Stimulated activated CD4-positive, alpha-beta T cell treated with anti-CD3 and anti-CD28 coated beads, Interleukin-15, amount 100 ng/mL, for 48 hours (primary cell): ENCODE measurements at regions not wholly inside any gene's neighbourhood (a gene's known extent, or its start where the extent isn't known, plus 50 kb on each side); places are given as distances from the start of the nearest gene placed in this dataset.
"Not testable (repeated sequence)": the region's sequence is repeated elsewhere in the genome, so short reads cannot be mapped to it uniquely, and the experiment has no call there.

ENCODE experiments used
- DNase-seq, 2 donors: peaks; one replicate each; pipeline ENCODE4 v3.0.0-alpha.2; 2020; ENCODE audit warnings: low read depth in 2 of 2

DNA sequence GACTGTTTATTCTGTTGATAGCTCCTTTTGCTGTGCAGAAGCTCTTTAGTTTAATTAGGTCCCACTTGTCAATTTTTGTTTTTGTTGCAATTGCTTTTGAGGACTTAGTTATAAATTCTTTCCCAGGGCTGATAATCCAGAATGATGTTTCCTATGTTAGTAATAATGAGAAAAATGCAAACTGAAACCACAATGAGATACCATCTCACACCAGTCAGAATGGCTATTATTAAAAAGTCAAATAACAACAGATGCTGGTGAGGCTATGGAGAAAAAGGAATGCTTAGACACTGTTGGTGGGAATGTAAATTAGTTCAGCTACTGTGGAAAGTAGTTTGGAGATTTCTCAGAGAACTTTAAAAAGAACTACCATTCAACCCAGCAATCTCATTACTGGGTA, 793.0 kb downstream of the EPHA4 start:
- not testable (repeated sequence) for DNase-seq

GRCh38 chr2:220779511-220779910, 792.6 kb downstream of the EPHA4 start:
- no peak for DNase-seq

- no peak for DNase-seq
These were observed 792.2 kb downstream of the EPHA4 start for GRCh38 chr2:220779931-220780330.

DNA sequence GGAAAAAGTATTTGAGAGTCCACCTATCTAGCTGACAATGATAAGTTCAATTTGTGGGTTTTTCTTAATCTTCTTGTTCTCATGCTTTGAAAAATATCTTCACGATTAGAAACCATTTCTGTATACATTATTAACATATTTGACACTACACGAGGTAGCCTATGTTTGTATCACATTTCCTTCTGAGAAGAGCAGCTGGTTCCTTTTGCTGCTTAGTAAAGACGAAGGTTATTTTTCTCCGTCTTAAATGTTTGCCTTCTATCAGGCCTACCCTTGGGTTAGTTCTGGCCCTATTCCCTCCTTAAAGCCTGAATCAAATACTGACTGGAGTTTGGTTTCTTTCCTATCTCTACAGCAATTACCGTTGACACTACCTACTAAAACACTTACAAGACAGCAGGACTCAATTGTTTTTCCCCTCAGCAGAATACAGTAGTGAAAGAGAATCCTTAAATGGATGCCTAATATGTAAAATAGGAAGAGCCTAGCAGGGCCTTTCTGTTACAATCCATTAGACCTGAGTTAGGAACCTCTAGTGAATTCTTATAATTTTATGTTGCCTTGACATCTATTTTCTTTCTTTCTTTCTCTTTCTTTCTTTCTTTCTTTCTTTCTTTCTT, 790.4 kb downstream of the EPHA4 start:
- no peak for DNase-seq

GRCh38 chr2:220782609-220783113, 789.4 kb downstream of the EPHA4 start:
- no peak for DNase-seq

GRCh38 chr2:220783671-220784070, 788.4 kb downstream of the EPHA4 start:
- no peak for DNase-seq

GRCh38 chr2:220785178-220785577, 786.9 kb downstream of the EPHA4 start:
- no peak for DNase-seq

DNA sequence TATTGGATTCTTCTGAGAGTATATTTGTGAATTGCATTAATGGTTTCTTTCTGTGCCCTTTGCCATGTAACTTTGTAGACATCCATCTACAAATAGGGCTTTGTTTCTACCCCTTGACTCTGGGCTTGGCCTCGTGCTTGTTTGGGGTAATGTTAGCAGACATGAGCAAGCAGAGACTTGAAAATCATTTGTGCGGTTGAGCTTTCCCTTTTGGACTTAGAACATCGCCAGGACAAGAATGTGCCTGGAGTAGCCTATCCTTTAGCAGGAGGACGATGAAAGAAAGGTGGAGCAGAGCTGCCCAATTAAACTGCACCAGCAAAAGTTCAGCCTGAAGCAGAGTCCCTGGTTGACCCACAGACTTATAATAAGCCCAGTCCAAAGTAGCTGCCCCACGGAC, 785.9 kb downstream of the EPHA4 start:
- DNase-seq, result no peak

- DNase-seq, result no peak
These were observed 784.9 kb downstream of the EPHA4 start for GRCh38 chr2:220787251-220787650.

DNA sequence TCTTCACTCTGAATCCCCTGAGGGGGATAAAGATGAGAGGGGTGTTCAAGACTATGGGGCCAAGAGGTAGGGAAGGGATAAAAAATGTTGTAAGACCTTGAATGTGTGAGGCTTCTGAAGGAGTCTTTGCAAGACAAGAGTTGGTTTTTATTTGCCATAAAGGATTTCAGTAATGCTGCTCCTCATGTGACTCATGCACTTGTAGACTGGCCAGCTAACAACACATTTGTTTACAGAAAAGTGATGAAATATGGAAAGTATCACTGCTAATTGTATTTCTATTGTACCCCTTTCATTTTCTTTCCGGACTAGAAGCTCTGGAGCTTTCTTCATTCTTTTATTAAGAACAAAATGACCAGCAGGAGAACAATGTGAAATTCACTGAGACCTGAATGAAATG, 782.1 kb downstream of the EPHA4 start:
- no peak for DNase-seq

DNA sequence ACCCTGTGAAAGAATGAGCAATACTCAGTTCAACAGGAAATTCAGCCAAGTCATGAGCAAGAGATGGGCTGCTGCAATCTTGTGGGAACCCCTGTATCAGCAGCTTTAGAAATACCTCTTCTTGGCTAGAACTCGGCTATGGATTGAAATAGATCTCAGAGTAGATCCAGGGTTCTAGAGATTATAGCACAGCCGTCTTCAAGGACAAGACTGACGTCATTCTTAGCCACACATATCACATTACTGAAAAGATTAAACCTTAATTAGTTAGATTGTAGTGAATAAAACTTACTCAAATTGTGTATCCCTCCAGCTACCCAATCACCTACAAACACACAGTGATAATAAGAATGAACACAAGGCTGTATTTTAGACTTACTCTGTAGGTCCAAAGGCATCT, 776.4 kb downstream of the EPHA4 start:
- no peak for DNase-seq

GRCh38 chr2:220811115-220811514, 761.0 kb downstream of the EPHA4 start:
- DNase-seq, result no peak

- no peak for DNase-seq
These were observed 760.0 kb downstream of the EPHA4 start for GRCh38 chr2:220811952-220812570.

GRCh38 chr2:220814441-220814840, 757.7 kb downstream of the EPHA4 start:
- no peak for DNase-seq

DNA sequence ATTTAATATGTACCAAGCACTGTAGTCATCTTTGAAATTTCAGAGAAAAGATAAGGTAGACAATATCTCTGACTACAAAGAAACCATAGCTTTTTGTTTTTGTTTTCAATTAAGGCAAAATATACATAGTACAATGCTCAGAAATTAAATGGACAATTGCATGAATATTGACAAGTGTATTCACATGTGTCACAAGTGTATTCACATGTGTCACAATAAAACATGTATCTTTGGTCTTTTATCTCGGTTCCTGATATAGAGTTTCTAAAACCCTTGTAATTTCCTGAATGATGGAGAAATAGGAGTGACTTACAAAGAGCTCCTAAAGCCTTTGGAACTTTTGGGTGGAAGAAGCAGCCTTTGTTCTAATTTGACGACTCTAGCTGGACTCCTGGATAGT, 756.4 kb downstream of the EPHA4 start:
- no peak for DNase-seq

DNA sequence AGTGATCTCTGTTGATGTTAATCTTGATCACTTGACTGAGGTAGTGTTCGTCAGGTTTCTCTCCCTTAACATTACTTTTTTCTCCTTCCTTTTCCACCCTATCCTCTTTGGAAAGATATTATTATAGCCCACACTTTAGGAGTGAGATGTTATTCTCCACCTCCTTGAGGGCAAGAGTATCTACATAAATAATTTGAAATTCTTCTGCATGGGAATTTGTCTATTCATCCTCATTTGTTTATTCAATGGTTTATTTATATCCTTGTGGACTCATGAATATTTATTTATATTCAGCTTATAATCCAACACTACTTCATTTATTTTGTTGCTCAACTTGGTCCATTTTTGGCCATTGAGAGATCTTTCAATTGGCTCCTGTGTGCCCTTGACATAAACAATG, 750.4 kb downstream of the EPHA4 start:
- no peak for DNase-seq

DNA sequence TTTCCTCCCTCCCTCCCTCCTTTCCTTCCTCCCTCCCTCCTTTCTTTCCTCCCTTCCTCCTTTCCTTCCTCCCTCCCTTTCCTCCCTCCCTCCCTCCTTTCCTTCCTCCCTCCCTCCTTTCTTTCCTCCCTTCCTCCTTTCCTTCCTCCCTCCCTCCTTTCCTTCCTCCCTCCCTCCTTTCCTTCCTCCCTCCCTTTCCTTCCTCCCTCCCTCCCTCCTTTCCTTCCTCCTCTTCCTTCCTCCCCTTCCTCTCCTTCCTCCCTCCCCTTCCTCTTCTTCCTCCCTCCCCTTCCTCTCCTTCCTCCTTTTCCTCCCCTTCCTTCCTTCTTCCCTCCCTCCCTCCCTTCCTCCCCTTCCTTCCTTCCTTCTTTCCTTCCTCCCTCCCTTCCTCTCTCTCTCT, 748.5 kb downstream of the EPHA4 start:
- DNase-seq, result not testable (repeated sequence)

DNA sequence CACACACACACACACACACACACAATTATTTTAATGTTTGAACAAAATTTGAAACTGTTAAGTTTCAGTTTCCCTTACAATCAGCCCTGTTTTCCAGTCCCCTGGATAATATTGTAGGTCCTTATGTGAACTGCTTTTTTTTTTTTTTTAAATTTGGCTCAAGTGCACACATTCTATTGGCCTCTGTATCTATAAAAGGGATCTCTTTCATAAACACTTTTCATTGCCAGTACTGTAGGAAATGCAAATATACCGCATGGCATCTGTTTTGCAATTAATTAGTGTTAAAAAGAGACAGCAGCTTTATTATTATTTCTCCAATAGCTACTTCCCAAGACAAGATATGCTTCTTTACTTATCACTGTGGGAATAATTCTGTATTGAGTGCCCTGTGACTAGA, 738.7 kb downstream of the EPHA4 start:
- DNase-seq, result no peak

DNA sequence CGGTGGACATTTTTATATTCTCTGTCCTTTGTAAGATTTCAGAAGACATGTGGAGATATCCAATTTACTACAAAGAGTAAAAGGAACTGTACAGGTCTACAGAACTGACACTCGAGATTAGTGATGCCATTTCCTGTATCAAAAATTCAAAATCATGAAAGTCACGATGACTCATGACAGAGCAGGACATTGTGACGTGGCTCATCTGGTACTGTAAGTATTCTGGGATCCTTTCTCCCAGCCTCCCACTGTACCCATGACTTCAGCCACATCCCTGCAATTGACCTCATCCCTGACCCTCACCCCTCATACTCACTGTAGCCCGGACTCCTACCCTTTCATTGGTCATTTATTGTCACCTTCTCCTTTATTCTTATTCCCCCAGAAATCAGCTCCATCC, 736.5 kb downstream of the EPHA4 start:
- DNase-seq, result no peak

DNA sequence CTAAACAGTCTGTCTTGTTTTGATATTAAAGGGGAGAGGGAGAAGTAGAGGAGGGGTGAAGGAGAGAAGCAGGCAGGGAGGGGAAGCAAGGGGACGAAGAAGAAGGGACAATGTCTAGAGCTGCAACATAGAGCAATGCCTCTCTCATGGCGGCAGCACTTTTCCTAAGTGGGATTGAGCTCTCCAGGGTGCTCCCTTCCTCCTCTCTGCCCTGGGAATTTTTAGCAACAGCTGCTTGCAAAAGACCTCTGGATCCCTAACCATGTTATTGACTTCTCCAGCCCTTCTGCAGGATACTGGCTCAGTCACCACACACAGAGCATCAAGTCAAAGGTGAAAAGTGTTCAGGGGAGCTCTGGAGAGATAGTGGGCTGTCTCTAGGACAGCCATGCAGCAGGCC, 734.9 kb downstream of the EPHA4 start:
- no peak for DNase-seq

GRCh38 chr2:220842901-220843665, 729.0 kb downstream of the EPHA4 start:
- DNase-seq, result no peak

DNA sequence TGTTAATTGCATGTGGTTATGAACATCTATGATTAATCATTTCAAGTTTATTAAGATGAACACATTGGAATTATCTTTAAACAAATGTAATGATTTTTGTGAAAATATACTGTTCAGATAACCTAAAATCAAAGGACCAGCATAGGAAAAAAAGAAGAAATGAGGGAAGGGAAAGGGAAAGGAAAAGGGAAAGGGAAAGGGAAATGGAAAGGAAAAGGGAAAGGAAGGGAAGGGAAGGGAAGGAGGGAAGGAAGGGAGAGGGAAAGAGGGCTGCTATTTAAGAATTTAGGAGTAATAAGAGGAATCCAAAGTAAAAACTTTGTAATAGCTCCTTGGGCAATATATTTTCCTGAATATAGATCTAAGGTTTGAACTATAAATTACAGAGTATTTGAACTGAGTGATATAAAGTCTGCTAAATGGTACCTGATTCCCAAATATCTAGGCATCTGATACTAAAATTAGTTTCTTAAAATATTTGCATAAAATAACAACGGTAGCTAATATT, 726.3 kb downstream of the EPHA4 start:
- DNase-seq, result no peak

- DNase-seq, result no peak
These were observed 725.1 kb downstream of the EPHA4 start for GRCh38 chr2:220847006-220847405.
